Central memory CD8-positive, alpha-beta T cell (primary cell): ENCODE measurements at regions not wholly inside any gene's neighbourhood (a gene's known extent, or its start where the extent isn't known, plus 50 kb on each side); places are given as distances from the start of the nearest gene placed in this dataset.

Experiments used
- ATAC-seq: fragments of 150-1000 bp; cut with Tn5 transposase; replicated peaks from 2 replicates; pipeline ENCODE4 v1.10.0; 2022; ENCODE audit warnings: mild to moderate bottlenecking, moderate FRiP score, moderate number of reproducible peaks; ENCODE audit not compliant: poor library complexity, severe bottlenecking; ENCODE audit errors: extremely low read depth
- DNase-seq, 2 donors: peaks; one replicate each; pipeline ENCODE4 v3.0.0; 2021; ENCODE audit warnings: low spot score in 2 of 2
- H3K27ac Mint-ChIP-seq: one replicate; pipeline ENCODE4 v1.8.0; 2022; ENCODE audit warnings: low read depth, mild to moderate bottlenecking, moderate library complexity, mixed read lengths
- H3K27me3 Mint-ChIP-seq: one replicate; pipeline ENCODE4 v1.8.0; 2022; ENCODE audit warnings: mixed read lengths
- H3K36me3 Mint-ChIP-seq: one replicate; pipeline ENCODE4 v1.8.0; 2022; ENCODE audit warnings: mild to moderate bottlenecking, moderate library complexity, mixed read lengths; ENCODE audit not compliant: insufficient read depth
- H3K4me1 Mint-ChIP-seq: one replicate; pipeline ENCODE4 v1.8.0; 2022; ENCODE audit warnings: mixed read lengths
- H3K4me3 Mint-ChIP-seq: one replicate; pipeline ENCODE4 v1.8.0; 2022; ENCODE audit warnings: mild to moderate bottlenecking, moderate library complexity, mixed read lengths
- H3K9me3 Mint-ChIP-seq: one replicate; pipeline ENCODE4 v1.8.0; 2022; ENCODE audit warnings: mixed read lengths

DNA sequence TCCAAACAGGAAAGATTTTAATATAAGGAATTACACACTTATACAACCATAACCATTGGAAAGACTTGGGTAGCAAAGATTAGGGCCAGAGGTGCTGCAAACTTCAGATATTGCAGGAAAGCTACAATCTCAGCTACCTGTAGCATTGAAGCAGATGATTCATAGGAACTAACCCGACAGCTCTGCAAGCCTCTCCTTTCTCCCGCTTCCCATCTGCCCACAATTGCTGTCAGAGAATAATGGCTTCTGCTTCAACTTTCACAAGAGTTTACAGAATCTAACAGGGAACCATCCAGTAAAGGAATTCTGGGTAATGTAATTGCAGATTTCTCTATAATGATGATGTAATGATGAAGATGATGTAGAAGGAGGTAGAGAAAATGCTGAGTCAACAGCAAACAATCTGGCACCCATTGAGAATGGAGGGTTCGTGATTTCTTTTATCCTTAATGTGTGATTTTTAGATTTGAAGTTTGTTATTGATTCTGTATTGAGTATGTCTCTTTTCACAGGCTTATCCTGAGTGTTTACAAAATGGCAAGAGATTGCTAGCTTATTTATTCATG is 70.8 kb upstream of the USP47 start:
- H3K9me3 Mint-ChIP-seq = no peaks in the 10 kb centered on the region
- H3K4me3 Mint-ChIP-seq = no peak overlapping the region
- ATAC-seq = no peak
- DNase-seq = no peak
- no peak overlapping the region for H3K27ac Mint-ChIP-seq
- H3K27me3 Mint-ChIP-seq = peaks cover 59% of the 10 kb centered on the region
- no peaks in the 10 kb centered on the region for H3K36me3 Mint-ChIP-seq
- H3K4me1 Mint-ChIP-seq = no peaks in the 10 kb centered on the region

GRCh38 chr11:11770296-11770695 is 71.5 kb upstream of the USP47 start:
- no peak for DNase-seq
- Mint-ChIP-seq H3K4me1 (no peaks in the 10 kb centered on the region), H3K27me3 (peaks cover 59% of the 10 kb centered on the region), H3K9me3 (no peaks in the 10 kb centered on the region), H3K27ac (no peak overlapping the region), H3K4me3 (no peak overlapping the region), H3K36me3 (no peaks in the 10 kb centered on the region)
- ATAC-seq = no peak

DNA sequence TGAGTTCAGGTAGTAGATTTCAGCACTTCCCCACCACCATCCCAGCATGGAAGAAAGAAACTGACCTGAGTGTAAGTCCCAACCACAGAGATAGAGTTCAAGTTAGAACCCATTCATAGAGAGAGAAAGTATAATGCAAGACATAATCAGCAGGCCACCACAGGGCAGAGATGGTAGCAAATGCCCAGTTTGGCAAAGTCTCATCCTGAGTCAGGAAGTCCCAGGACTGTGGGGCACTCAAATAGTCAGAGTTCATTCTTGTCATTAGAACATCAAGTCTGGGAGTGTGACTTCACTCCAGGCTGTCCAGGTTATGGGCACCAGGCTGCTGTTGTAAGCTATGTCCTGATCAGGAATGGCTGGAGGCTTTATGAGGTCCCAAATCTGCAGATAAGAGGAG is 72.0 kb upstream of the USP47 start:
- Mint-ChIP-seq H3K27me3 (peaks cover 57% of the 10 kb centered on the region), H3K9me3 (no peaks in the 10 kb centered on the region), H3K36me3 (no peaks in the 10 kb centered on the region), H3K4me1 (no peaks in the 10 kb centered on the region), H3K4me3 (no peak overlapping the region), H3K27ac (no peak overlapping the region)
- DNase-seq (no peak), ATAC-seq (no peak)

GRCh38 chr11:11769362-11769761 is 72.4 kb upstream of the USP47 start:
- H3K9me3 Mint-ChIP-seq = no peaks in the 10 kb centered on the region
- DNase-seq = no peak
- peaks cover 57% of the 10 kb centered on the region for H3K27me3 Mint-ChIP-seq
- no peak for ATAC-seq
- H3K4me1 Mint-ChIP-seq = no peaks in the 10 kb centered on the region
- H3K27ac Mint-ChIP-seq = no peak overlapping the region
- no peak overlapping the region for H3K4me3 Mint-ChIP-seq
- H3K36me3 Mint-ChIP-seq = no peaks in the 10 kb centered on the region

GRCh38 chr11:11764423-11764803 is 77.4 kb upstream of the USP47 start:
- H3K9me3 Mint-ChIP-seq = no peaks in the 10 kb centered on the region
- peaks cover 86% of the 10 kb centered on the region for H3K27me3 Mint-ChIP-seq
- H3K4me3 Mint-ChIP-seq = no peak overlapping the region
- no peak overlapping the region for H3K27ac Mint-ChIP-seq
- no peak for ATAC-seq
- no peaks in the 10 kb centered on the region for H3K4me1 Mint-ChIP-seq
- no peaks in the 10 kb centered on the region for H3K36me3 Mint-ChIP-seq
- no peak for DNase-seq

DNA sequence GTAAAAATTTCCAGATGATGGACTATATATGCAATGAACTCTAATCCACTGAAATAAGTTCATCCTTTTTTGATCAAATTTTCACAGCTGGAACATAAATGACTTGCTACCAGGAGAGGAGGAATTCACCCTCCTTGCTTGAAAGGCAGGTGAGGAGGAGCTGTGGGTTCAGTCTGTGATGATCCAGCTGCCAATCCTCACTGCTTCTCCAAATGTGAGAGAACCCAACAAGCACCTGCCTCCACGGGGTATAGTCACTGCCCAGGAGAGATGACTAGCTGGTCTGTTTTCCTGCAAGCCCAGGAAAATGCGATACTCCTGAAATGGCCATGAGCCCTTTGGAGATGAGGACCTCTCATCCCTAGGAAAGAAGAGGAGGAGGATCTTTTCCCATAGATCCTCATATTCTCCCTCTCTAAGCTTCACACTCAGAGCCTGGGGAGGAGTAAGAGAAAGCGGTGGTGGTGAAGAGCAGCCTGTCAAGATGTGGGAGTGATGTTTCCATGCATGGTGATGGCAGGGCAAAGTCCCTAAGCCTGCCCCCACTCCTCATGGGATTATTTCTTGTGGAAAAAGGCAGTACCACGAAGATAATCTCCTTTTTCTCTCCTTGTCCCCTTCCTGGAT is 77.9 kb upstream of the USP47 start:
- Mint-ChIP-seq H3K27ac (no peak overlapping the region), H3K9me3 (no peaks in the 10 kb centered on the region), H3K4me1 (no peaks in the 10 kb centered on the region), H3K27me3 (peaks cover 86% of the 10 kb centered on the region), H3K4me3 (no peak overlapping the region), H3K36me3 (no peaks in the 10 kb centered on the region)
- DNase-seq (no peak), ATAC-seq (no peak)

- no peaks in the 10 kb centered on the region for H3K4me1 Mint-ChIP-seq
- H3K4me3 Mint-ChIP-seq = no peak overlapping the region
- H3K27ac Mint-ChIP-seq = no peak overlapping the region
- H3K9me3 Mint-ChIP-seq = no peaks in the 10 kb centered on the region
- ATAC-seq = no peak
- no peaks in the 10 kb centered on the region for H3K36me3 Mint-ChIP-seq
- peaks cover 92% of the 10 kb centered on the region for H3K27me3 Mint-ChIP-seq
- DNase-seq = no peak
Measured at GRCh38 chr11:11760838-11761237, 80.9 kb upstream of the USP47 start.

DNA sequence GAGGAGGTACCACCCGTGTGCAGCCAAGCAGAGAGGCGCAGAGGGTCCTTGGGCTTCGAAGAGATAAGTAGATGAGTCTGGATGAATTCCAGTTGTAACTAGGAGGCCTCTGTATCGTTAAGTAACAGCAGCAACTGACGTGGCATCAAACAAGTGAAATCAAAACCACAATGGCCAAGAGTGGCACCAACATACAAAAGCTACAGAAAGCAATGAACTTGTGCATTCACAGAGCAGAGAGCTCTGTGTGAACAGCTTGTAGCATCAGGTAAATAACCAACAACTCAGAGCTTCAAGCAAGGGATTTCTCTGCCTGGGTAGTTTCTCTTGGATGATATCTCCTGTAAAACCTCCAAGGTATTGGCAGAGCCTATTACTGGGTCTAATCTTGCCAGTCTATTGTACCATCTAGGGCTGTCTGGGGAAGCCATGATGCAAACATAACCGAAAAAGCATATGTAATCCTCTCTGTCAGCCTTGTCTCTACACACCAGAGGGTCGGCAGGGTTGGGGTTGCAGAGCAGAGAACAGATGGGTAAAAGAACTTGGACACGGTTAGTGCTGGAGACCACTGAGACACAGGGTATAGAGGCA is 83.1 kb upstream of the USP47 start:
- DNase-seq (no peak), ATAC-seq (no peak)
- no peaks in the 10 kb centered on the region for H3K4me1 Mint-ChIP-seq
- no peaks in the 10 kb centered on the region for H3K9me3 Mint-ChIP-seq
- no peak overlapping the region for H3K4me3 Mint-ChIP-seq
- peaks cover 96% of the 10 kb centered on the region for H3K27me3 Mint-ChIP-seq
- H3K27ac Mint-ChIP-seq = no peak overlapping the region
- H3K36me3 Mint-ChIP-seq = no peaks in the 10 kb centered on the region

- Mint-ChIP-seq H3K27ac (no peak overlapping the region), H3K36me3 (no peaks in the 10 kb centered on the region)
- ATAC-seq = no peak
Measured at GRCh38 chr11:11757909-11758308, 83.9 kb upstream of the USP47 start.

GRCh38 chr11:11756718-11757117 is 85.1 kb upstream of the USP47 start:
- DNase-seq = no peak
- Mint-ChIP-seq H3K27me3 (peaks cover 95% of the 10 kb centered on the region), H3K4me3 (no peak overlapping the region), H3K27ac (no peak overlapping the region), H3K9me3 (no peaks in the 10 kb centered on the region), H3K36me3 (no peaks in the 10 kb centered on the region), H3K4me1 (no peaks in the 10 kb centered on the region)
- no peak for ATAC-seq

More at GRCh38 chr11:11757909-11758308, 83.9 kb upstream of the USP47 start:
- Mint-ChIP-seq H3K27me3 (peaks cover 96% of the 10 kb centered on the region), H3K4me3 (no peak overlapping the region), H3K9me3 (no peaks in the 10 kb centered on the region), H3K4me1 (no peaks in the 10 kb centered on the region)
- DNase-seq = no peak

- H3K4me1 Mint-ChIP-seq = no peaks in the 10 kb centered on the region
- H3K36me3 Mint-ChIP-seq = no peaks in the 10 kb centered on the region
- no peak overlapping the region for H3K27ac Mint-ChIP-seq
- no peak overlapping the region for H3K4me3 Mint-ChIP-seq
- DNase-seq (no peak), ATAC-seq (no peak)
- no peaks in the 10 kb centered on the region for H3K9me3 Mint-ChIP-seq
- H3K27me3 Mint-ChIP-seq = peaks cover 87% of the 10 kb centered on the region
Measured at GRCh38 chr11:11755871-11756270, 85.9 kb upstream of the USP47 start.

DNA sequence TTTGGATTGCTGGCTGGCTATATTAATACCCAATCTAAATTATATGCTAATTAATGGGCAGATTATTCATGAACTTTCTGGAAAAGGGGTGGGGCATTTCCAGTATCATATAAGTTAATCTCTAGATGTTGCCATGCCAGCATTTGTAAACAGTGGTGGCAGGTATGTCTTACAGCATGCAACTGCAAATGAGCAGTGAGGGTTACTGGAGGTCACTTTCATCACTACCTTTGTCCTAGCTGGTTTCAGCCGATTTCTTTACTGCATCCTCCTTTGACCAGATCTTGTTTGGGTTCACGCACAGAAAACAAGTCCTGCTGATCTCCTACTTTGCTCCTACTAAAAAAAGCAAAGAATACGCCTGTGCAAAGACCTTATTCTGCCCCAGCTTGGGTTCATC is 89.1 kb upstream of the USP47 start:
- no peaks in the 10 kb centered on the region for H3K4me1 Mint-ChIP-seq
- H3K4me3 Mint-ChIP-seq = no peak overlapping the region
- peaks cover 57% of the 10 kb centered on the region for H3K27me3 Mint-ChIP-seq
- no peak for DNase-seq
- no peak for ATAC-seq
- H3K27ac Mint-ChIP-seq = no peak overlapping the region
- no peaks in the 10 kb centered on the region for H3K36me3 Mint-ChIP-seq
- H3K9me3 Mint-ChIP-seq = no peaks in the 10 kb centered on the region

GRCh38 chr11:11750017-11750878 is 91.5 kb upstream of the USP47 start:
- H3K36me3 Mint-ChIP-seq = no peaks in the 10 kb centered on the region
- H3K27me3 Mint-ChIP-seq = peaks cover 50% of the 10 kb centered on the region
- no peak overlapping the region for H3K27ac Mint-ChIP-seq
- no peak overlapping the region for H3K4me3 Mint-ChIP-seq
- H3K9me3 Mint-ChIP-seq = no peaks in the 10 kb centered on the region
- no peak for ATAC-seq
- DNase-seq = no peak
- no peaks in the 10 kb centered on the region for H3K4me1 Mint-ChIP-seq
